HG03066 (cell line): ENCODE measurements at regions not wholly inside any gene's neighbourhood (a gene's known extent, or its start where the extent isn't known, plus 50 kb on each side); places are given as distances from the start of the nearest gene placed in this dataset.
"Not testable (repeated sequence)": the region's sequence is repeated elsewhere in the genome, so short reads cannot be mapped to it uniquely, and the experiment has no call there.

Source experiments
- ATAC-seq: cut with Tn5 transposase; IDR thresholded peaks from one replicate; pipeline ENCODE4 v1.9.1; 2021; ENCODE audit warnings: low read depth; ENCODE audit not compliant: unreplicated experiment

GRCh38 chr7:17436126-17436525 lies 137.7 kb downstream of the AHR start:
- ATAC-seq, result no peak

- ATAC-seq, result no peak
Observed at GRCh38 chr7:17437586-17437985, 139.1 kb downstream of the AHR start.

- ATAC-seq, result not testable (repeated sequence)
Observed at GRCh38 chr7:17440025-17440784, 141.8 kb downstream of the AHR start.

DNA sequence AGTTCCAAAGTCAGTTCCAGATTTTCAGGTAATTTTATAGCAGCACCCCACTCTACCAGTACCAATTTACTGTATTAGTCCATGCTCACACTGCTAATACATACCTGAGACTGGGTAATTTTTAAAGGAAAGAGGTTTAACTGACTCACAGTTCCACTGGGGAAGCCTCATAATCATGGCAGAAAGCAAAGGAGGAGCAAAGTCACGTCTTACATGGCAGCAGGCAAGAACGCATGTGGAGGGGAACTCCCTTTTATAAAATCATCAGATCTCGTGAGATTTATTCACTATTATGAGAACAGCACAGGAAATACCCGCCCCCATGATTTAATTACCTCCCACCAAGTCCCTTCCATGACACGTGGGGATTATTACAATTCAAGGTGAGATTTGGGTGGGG lies 142.4 kb downstream of the AHR start:
- ATAC-seq, result no peak

DNA sequence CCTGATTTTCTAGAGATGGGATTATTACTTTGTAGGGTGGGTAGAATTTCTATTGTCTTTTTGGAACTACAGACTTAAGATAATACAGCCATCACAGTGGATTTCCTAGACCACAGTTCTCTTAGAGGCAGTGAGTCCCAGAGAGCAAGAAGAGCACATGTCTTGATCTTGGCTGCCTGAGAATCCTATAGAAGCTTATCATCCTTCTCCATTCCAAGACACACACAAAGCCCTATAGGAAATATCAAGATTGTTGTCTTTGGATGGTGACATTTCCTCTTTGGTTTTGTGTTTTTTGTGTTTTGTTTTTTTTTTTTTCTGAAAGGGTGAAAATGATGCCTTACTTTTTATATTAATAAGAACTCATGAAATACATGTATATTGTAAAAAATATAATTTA lies 143.1 kb downstream of the AHR start:
- ATAC-seq, result no peak

GRCh38 chr7:17444151-17444550 lies 145.7 kb downstream of the AHR start:
- no peak for ATAC-seq

GRCh38 chr7:17444673-17445072 lies 146.2 kb downstream of the AHR start:
- ATAC-seq, result no peak

DNA sequence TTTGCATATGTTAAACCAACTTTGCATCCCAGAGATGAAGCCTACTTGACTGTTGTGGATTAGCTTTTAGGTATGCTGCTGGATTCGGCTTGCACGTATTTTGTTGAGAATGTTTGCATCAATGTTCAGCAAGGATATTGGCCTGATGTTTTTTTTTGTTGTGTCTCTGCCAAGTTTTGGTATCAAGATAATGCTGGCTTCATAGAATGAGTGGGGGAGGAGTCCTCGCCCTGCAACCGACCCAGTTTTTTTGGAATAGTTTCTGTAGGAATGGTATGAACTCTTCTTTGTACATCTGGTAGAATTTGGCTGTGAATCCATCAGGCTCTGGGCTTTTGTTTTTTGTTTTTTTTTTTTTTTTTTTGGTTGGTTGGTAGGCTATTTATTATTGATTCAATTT lies 147.9 kb downstream of the AHR start:
- ATAC-seq, result no peak

GRCh38 chr7:17447728-17448478 lies 149.5 kb downstream of the AHR start:
- ATAC-seq, result no peak

- no peak for ATAC-seq
Observed at GRCh38 chr7:17448479-17449423, 150.3 kb downstream of the AHR start.

- ATAC-seq, result no peak
Observed at GRCh38 chr7:17456541-17456940, 158.1 kb downstream of the AHR start.

GRCh38 chr7:17460001-17460400 lies 161.5 kb downstream of the AHR start:
- no peak for ATAC-seq

DNA sequence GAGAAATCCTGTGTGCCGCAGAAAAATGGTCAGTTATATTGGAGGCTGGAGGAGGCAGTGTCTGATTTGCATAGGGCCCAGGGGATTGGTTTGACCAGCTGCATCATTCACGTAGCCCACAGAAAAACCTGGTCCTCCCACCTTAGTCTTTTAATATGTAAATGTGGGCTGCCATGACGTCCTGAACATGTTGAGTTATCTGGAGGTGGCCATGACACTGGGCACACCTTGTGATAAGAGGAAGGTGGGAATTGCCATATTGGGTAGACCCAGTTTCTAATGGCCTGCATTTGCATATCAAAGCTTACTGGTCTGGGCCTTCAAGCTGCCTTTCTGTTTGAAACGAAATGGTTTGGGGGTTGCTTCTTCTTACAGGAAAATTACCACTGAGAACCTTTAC lies 162.2 kb downstream of the AHR start:
- no peak for ATAC-seq

- ATAC-seq, result no peak
Observed at GRCh38 chr7:17462131-17462631, 163.7 kb downstream of the AHR start.

GRCh38 chr7:17463511-17464085 lies 165.1 kb downstream of the AHR start:
- no peak for ATAC-seq

DNA sequence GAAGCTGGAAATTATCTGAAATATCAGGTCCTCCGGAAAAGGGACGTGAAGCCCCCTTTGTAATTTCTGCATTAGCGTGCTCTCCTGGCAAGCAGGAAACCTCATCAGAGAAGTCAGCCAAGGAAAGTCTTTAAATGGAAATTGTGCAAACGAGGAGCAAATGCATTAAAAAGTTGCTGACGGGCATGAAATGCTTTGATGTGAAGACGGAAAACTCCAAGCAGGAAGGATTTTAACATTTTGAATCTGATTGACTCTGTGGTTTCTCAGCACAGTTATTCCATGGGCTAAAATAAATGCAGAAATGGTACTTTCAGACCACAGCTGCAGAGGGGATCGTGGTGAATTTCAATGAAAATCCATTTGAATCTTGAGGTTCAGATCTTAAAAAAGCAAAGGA lies 167.8 kb downstream of the AHR start:
- ATAC-seq, result no peak

DNA sequence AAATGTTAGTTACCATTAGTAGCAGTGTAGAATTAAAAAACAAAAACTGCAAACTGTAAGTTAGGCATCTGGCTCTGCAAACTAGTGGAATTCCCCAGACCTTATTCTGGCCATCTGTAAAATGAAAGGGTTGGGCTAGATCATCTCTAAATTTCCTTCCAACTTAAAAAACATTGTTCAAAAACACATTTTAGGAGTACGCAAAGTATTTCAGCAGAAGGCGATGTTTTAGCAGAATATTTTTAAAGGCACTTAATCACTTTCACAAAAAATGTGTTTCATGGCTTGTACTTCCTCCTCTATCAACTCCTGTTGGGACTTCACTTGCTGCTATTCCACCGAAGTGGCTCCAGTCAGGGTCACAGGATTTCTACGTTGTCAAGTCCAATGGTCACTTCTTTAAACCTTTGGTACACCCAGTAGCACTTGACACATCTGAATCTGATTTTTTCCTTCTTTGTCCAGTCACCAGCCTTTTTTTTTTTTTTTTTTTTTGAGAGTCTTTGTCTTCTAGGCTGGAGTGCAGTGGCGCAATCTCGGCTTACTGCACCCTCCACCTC lies 169.0 kb downstream of the AHR start:
- ATAC-seq, result no peak

- ATAC-seq, result no peak
Observed at GRCh38 chr7:17471325-17471724, 172.9 kb downstream of the AHR start.

DNA sequence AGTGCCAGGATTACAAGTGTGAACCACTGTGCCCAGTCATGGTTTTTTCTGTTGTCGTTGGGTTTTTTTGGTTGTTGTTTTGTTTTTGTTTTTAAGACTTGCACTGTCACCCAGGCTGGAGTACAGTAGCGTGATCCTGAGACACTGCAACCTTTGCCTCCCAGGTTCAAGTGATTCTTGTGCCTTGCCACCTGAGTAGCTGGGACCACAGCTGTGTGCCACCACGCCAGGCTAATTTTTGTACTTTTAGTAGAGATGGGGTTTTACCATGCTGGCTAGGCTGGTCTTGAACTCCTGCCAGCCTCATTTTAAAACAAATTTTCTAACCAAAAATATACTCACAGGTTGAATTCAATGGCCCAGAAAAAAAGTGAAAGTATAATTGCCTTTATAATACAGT lies 174.1 kb downstream of the AHR start:
- ATAC-seq, result no peak

DNA sequence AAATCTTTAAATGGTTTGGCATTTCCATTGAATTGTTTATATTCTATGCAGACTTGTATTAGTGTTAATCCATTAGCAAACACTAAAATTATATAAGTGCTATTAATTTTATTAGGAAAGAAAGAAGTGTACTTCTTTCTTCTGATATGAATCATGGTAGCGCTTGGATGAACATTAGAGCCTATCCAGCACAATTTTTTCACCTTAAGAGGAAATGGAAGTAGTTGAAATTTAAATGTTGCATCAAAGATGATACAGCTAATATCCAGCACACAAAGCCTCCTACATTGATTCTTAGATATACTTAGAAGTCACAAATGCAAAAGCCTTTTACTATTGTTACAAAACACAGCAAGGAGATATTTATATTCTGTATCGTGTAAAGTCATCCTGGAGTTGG lies 174.5 kb downstream of the AHR start:
- ATAC-seq, result no peak
